ENCODE measurements at regions not wholly inside any gene's neighbourhood (a gene's known extent, or its start where the extent isn't known, plus 50 kb on each side); places are given as distances from the start of the nearest gene placed in this dataset.

DNA sequence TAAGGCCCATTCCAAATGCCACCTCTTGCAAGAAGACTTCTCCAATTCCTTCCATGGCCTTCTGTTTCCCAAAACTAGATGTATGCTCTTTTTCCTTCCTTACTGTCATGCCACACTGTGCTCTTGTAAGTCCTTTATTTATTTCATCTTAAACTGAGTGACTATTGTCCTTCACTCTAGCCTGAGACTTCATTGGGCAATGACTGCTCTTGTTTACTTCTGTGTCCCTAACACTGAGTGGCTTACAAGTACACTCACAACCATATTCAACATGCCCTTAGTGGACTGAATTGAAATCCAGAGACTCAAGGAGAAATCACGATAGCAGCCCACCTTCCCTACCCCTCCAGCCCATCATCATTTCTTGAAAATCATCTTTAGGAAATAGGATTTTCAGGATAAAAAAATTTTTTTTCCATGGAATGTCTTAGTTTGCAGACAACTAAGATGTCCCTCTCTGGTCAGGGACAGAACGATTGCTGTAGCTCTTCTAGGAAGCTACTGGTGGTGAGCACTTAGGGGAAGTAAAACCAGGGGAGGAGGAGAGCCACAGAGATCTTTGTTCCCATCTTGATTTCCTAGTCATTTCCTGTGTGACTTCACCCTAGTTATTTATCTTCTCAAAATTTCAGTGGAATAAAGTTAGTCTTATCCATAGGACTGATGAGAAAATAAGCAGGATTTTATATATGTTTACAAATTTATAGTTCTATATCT is 80.7 kb downstream of the CYRIA start:
- WGBS (ENCODE audit: extremely low coverage, insufficient read length, low lambda C conversion rate) = no CpG with 5 or more reads among the region's 2 CpGs
- Histone ChIP-seq H2BK15ac (ENCODE audit: low read depth, low read length) (no peak overlapping the region), H3K18ac (ENCODE audit: insufficient read length, low read depth, low read length) (no peak overlapping the region), H3K4me2 (ENCODE audit: insufficient read depth, insufficient read length, low read length) (no peak overlapping the region), H3K9me3 (ENCODE audit: control insufficient read depth, low read depth, low read length) (no peaks in the 10 kb centered on the region), H4K20me1 (ENCODE audit: control insufficient read depth, insufficient read depth, insufficient read length) (no peaks in the 10 kb centered on the region), H3T11ph (ENCODE audit: low read length) (no peak overlapping the region), H3K27ac (ENCODE audit: insufficient read length, low read depth, low read length) (no peak overlapping the region), H3K23ac (ENCODE audit: insufficient read length, low read depth, low read length) (no peak overlapping the region), H3K79me1 (ENCODE audit: insufficient read depth, low read depth, low read length, poor library complexity, severe bottlenecking) (no peaks in the 10 kb centered on the region), H2BK5ac (ENCODE audit: insufficient read length, low read length) (no peak overlapping the region), H4K8ac (replicated peaks; ENCODE audit: insufficient read length, low read depth, low read length) (no peak overlapping the region), H3K27me3 (ENCODE audit: insufficient read depth, low read length) (no peaks in the 10 kb centered on the region), H3K14ac (ENCODE audit: insufficient read depth, low read length) (no peak overlapping the region), H3K56ac (ENCODE audit: insufficient read length, low read depth, low read length) (no peak overlapping the region), H2AFZ (ENCODE audit: low read length) (no peak overlapping the region), H3K23me2 (ENCODE audit: insufficient read length, low read depth, low read length, poor library complexity, severe bottlenecking) (no peaks in the 10 kb centered on the region), H3K4ac (ENCODE audit: low read depth, low read length) (no peak overlapping the region), H3K79me2 (ENCODE audit: insufficient read depth, low read length) (no peaks in the 10 kb centered on the region), H2BK120ac (ENCODE audit: low read depth, low read length, poor library complexity, severe bottlenecking) (no peak overlapping the region), H2BK12ac (ENCODE audit: insufficient read length, low read depth, low read length) (no peak overlapping the region), H4K91ac (ENCODE audit: insufficient read length, low read depth, low read length) (no peak overlapping the region), H2BK20ac (ENCODE audit: low read depth, low read length, poor library complexity, severe bottlenecking) (no peak overlapping the region), H2AK5ac (ENCODE audit: insufficient read length, low read length) (no peak overlapping the region), H3K4me1 (ENCODE audit: insufficient read depth, low read length) (peaks cover 3% of the 10 kb centered on the region), H4K5ac (ENCODE audit: insufficient read length, low read depth, low read length) (no peak overlapping the region), H3K9ac (ENCODE audit: extremely low read depth, insufficient read length, low read length) (no peak overlapping the region)
- H3K36me3 Mint-ChIP-seq (ENCODE audit: insufficient read depth in 1 of 3, low read depth in 3 of 3) = no peaks in the 10 kb centered on the region; a peak in 2 of 7 replicates
- DNase-seq = no peak
- peaks cover 21 to 22% of the 10 kb centered on the region in 2 experiments for H3K4me1 Mint-ChIP-seq
- no peaks in the 10 kb centered on the region; a peak in 1 of 5 replicates for H3K9me3 Mint-ChIP-seq
- no peaks in the 10 kb centered on the region for H3K27me3 Mint-ChIP-seq (ENCODE audit: low read depth)
- H3K27ac Mint-ChIP-seq = no peak overlapping the region
- TF ChIP-seq, protein P1, sequence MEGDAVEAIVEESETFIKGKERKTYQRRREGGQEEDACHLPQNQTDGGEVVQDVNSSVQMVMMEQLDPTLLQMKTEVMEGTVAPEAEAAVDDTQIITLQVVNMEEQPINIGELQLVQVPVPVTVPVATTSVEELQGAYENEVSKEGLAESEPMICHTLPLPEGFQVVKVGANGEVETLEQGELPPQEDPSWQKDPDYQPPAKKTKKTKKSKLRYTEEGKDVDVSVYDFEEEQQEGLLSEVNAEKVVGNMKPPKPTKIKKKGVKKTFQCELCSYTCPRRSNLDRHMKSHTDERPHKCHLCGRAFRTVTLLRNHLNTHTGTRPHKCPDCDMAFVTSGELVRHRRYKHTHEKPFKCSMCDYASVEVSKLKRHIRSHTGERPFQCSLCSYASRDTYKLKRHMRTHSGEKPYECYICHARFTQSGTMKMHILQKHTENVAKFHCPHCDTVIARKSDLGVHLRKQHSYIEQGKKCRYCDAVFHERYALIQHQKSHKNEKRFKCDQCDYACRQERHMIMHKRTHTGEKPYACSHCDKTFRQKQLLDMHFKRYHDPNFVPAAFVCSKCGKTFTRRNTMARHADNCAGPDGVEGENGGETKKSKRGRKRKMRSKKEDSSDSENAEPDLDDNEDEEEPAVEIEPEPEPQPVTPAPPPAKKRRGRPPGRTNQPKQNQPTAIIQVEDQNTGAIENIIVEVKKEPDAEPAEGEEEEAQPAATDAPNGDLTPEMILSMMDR (conservative IDR thresholded peaks at IDR 0.05) = no peak
- H3K4me3 Mint-ChIP-seq = no peak overlapping the region

Measured in H9 (cell line).